NCI-H1436 treated with DMSO at 0.1 percent for 48 hours (cell line): ENCODE measurements at regions not wholly inside any gene's neighbourhood (a gene's known extent, or its start where the extent isn't known, plus 50 kb on each side); places are given as distances from the start of the nearest gene placed in this dataset.
"Not testable (repeated sequence)": the region's sequence is repeated elsewhere in the genome, so short reads cannot be mapped to it uniquely, and the experiment has no call there.

Experiments
- DNase-seq: peaks from one replicate; lab custom pipeline; 2025; lab: John Stamatoyannopoulos, UW

GRCh38 chr4:79175716-79176115, 150.1 kb downstream of the NAA11 start:
- no peak for DNase-seq

GRCh38 chr4:79174490-79175252, 151.2 kb downstream of the NAA11 start:
- no peak for DNase-seq

DNA sequence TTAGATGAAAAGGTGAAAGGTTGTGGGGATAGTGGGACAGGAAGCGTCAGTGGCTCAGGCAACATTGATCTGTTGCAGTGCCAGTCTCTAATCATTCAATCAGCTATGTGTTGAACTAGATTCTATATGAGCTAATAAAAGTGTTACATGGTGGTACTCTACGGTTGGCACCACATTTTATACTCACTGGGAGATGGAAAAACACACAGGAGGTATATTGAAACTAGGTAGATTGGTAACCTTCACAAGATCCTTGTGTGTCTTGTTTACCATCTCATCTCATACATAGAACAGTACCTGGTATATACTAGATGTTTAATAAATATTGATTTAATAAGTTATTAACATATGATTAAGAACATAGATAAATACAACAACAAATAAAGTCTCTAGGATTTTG, 152.7 kb downstream of the NAA11 start:
- DNase-seq, result no peak

DNA sequence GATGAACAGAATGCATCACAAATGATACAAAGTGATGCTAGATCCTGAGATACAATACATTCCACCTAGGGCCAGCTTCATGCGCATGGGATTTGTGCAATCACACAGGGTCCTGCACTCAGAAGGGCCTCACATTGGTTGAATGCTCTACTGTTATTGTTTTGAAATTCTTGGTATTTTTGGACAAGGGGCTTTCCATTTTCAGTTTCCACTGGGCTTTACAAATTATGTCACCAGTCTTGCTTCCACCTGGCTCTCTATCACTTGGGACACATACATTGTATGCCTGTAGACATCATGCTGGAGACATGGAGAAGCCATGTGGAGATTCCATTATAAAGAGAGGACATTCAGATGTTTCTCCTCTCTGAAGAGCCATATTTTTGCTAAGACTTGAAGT, 155.8 kb downstream of the NAA11 start:
- DNase-seq, result no peak

- no peak for DNase-seq
Measured at GRCh38 chr4:79164907-79165610, 160.8 kb downstream of the NAA11 start.

DNA sequence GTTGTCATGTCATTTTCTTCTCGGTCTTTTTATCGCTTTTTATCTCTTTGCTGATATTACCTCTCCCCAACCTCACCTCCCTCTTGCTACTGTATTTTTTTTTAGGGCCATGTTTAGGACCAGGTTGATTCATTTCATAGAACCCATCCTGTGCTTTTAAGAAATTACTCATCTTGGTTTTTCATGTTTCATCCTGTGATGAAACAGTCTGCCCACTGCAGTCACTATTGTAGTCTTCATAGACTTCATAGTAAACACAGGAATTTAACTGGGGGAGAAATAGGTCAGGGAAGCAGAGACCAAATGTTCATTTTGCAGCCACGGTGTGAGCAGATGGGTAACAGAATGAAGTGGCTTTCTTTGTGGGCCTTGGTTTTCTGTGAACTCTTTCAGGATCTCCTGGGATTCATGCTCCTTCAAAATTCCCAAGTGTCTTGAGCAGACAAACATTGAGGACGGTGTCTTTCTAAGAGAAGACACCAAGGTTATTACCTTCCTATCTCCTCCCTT, 161.8 kb downstream of the NAA11 start:
- DNase-seq, result no peak

- no peak for DNase-seq
Measured at GRCh38 chr4:79160962-79161361, 164.9 kb downstream of the NAA11 start.

- not testable (repeated sequence) for DNase-seq
Measured at GRCh38 chr4:79158705-79159104, 167.2 kb downstream of the NAA11 start.

- no peak for DNase-seq
Measured at GRCh38 chr4:79155336-79155735, 170.5 kb downstream of the NAA11 start.

DNA sequence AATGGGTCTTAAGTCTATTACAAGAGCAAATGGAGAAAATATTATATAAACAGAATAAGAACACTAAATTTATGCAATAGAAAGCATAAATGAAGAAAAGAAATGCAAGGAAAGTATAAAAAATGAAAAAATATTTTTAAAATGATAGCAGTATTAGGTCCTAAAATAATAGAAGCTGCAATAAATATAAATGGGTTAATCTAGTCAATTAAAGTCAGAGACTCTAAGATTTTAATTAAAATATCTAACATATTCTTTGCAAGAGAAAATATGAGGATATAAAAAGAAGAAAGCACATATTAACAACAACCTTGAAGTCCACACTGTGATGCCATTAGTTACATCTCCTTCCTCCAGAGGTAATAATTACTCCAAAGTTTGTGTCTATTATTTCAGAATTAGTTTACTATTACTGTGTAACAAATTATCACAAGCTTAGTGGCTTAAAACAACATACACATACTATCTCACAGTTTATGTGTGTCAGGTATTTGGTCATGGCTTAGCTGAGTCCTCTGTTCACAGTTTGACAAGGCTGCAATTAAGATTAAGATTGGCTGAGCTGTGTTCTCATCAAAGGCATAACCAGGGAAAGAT, 174.9 kb downstream of the NAA11 start:
- no peak for DNase-seq

DNA sequence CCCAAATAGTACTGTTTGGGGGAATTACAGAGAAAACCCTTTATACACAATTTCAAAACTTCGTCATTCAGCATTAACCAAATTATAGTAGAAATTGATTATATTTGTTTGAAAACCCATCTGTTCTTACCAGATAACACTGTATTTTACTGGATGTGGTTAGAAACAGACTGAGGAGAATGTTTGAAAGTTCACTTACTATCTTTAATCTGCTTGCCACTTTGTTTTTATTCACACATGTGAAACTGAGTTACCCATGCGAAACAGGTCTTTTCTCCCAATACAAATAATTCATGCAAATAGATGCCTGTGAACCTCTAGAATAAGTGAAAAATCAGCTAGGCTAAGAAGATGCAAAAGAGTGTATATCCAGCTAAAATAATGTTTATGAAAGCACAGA, 177.5 kb downstream of the NAA11 start:
- DNase-seq, result no peak

DNA sequence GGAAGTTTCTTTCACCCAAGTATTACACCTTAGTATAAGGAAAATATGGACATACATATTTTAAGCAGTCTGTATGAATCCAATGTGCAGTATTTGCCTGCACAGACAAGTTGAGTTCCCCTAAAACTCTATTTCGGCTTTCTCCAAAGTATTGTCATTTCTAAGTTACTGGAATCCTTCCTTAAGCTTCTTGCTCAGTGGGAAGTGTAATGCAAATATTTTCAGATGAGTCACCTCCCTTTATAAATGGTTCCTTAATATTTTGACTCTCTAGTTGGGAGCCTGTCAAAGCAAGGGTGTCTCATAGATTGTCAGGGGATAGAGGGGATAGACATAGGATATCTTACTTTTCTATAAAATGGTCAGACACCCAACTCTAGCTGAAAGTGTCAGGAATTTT, 178.6 kb downstream of the NAA11 start:
- DNase-seq, result no peak

DNA sequence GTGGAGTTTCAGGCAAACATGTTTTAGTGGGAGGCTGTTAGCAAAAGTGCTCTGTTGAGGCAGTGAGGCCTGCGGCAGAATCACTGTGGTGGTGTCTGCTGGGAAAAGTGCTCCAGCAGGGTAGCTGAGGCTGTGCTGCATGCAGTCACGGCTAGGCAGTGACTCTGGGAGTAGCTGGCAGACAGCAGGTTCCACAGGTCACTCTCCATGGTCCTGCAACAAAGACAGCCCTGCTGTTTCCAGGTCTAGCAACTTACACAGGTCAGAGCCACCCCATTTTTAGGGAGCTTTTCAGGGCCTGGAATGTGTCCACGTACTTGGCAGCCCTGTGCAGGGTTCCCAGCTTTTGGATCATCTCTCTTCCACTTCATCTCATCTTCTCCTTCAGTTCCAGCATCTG, 184.3 kb downstream of the NAA11 start:
- no peak for DNase-seq

GRCh38 chr4:79134767-79135166, 191.1 kb downstream of the NAA11 start:
- DNase-seq, result no peak

GRCh38 chr4:79132826-79133225, 193.0 kb downstream of the NAA11 start:
- DNase-seq, result no peak

DNA sequence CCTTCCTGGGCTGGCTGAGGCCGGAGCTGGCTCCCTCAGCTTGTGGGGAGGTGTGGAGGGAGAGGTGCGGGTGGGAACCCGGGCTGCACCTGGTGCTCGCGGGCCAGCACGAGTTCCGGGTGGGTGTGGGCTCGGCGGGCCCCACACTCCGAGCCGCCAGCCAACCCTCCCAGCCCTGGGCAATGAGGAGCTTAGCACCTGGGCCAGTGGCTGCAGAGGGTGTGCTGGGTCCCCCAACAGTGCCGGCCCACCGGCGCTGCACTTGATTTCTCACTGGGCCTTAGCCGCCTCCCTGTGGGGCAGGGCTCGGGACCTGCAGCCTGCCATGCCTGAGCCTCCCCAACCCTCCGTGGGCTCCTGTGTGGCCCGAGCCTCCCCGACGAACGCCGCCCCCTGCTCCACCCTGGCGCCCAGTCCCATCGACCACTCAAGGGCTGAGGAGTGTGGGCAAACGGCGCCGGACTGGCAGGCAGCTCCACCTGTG, 182.7 kb upstream of the PAQR3 start:
- no peak for DNase-seq

- DNase-seq, result no peak
Measured at GRCh38 chr4:79121223-79121622, 182.0 kb upstream of the PAQR3 start.

DNA sequence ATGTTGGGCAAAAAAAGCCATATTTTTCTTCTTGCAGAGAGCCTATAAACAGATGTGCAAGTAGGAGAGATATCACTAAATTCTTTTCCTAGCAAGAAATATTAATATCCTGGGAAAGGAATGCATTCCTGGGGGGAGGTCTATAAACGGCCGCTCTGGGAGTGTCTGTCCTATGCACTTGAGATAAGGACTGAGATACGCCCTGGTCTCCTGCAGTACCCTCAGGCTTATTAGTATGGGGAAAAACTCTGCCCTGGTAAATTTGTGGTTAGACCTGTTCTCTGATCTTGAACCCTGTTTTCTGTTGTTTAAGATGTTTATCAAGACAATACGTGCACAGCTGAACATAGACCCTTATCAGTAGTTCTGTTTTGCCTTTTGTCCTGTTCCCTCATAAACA, 177.8 kb upstream of the PAQR3 start:
- not testable (repeated sequence) for DNase-seq

- DNase-seq, result no peak
Measured at GRCh38 chr4:79107014-79107413, 167.8 kb upstream of the PAQR3 start.

- DNase-seq, result no peak
Measured at GRCh38 chr4:79088946-79089691, 149.9 kb upstream of the PAQR3 start.

DNA sequence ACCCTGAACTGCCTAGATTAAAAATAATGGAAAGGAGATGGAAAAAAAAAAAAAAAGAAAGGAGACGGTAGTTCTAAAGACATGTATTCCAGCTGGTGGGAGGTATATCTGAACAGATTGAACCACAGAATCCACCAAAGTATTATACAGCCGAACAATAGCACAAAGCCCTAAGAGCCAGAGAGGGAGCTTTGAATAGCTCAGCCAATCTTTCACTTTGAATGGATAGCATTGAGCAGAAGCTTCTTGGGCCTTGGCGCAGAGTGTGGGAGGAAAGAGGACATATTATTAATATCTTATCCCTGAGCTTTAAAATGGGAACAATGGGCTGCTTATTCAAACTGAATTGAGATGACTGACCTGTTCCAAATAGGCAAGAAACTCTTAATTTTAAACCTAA, 147.8 kb upstream of the PAQR3 start:
- no peak for DNase-seq

DNA sequence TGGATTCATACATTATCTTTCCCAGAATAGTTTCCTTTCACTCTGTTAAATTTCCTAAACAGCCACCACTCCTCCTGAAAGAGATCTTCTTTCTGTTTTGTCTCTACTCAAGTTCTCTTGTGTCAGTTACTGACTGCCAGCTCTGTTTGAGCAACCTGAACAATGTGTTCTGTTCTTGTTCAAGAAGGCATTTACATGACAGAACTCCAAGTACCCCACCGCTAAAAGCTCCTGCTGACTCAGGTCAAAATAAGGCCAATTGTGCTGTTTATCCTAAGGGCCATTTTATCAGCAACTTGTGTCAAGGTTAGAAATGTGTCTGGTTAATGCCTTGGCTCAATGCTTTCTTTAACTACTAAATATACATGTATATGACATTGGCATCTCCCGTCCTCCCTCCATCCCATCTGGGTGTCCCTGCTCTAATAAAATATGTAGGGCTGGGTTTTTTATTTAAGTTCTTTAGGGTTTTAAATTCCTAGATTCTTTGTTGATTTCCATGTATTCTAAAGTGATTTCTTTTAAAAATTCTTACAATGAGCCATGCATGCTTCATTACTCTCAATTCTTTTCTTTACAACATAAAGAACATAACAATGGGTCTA, 144.3 kb upstream of the PAQR3 start:
- no peak for DNase-seq
